C1 segment of cervical spinal cord (tissue), 14 donors: ENCODE measurements at regions not wholly inside any gene's neighbourhood (a gene's known extent, or its start where the extent isn't known, plus 50 kb on each side); places are given as distances from the start of the nearest gene placed in this dataset.

Experiments
- DNase-seq, 14 donors: peaks; one replicate each; lab custom pipeline; 2025; lab: John Stamatoyannopoulos, UW

- no peak for DNase-seq
Measured at GRCh38 chr4:135718019-135718418, 1516.4 kb upstream of the PABPC4L start.

GRCh38 chr4:135705343-135705742 lies 1503.8 kb upstream of the PABPC4L start:
- DNase-seq, result no peak

- DNase-seq, result no peak
Measured at GRCh38 chr4:135694066-135694465, 1492.5 kb upstream of the PABPC4L start.

GRCh38 chr4:135684001-135684400 lies 1482.4 kb upstream of the PABPC4L start:
- DNase-seq, result no peak

- DNase-seq, result no peak
Measured at GRCh38 chr4:135672202-135672601, 1470.6 kb upstream of the PABPC4L start.

GRCh38 chr4:135670548-135670947 lies 1469.0 kb upstream of the PABPC4L start:
- no peak for DNase-seq
